ENCODE measurements at regions not wholly inside any gene's neighbourhood (a gene's known extent, or its start where the extent isn't known, plus 50 kb on each side); places are given as distances from the start of the nearest gene placed in this dataset.

DNA sequence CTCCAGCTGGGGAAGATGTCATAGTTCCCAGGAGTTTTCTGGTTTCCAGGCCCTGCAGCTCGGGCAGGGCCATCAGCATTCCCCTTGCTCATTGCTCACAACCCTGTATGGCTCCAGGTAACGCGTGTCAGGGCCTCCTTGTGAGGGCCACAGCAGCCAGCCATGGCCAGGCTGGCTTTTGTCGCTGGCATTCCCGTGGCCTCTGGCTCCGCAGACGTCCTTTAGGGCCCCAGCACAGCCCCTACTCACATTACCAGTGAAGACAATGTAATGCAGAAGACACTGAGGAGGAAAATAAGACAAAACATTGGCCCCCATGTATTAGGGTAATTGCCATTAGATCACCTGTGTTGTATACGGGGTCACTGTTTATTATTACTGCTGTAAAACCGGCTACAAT lies 1799.0 kb downstream of the TP53TG3F start:
- DNase-seq (ENCODE audit: low spot score) = no peak

DNA sequence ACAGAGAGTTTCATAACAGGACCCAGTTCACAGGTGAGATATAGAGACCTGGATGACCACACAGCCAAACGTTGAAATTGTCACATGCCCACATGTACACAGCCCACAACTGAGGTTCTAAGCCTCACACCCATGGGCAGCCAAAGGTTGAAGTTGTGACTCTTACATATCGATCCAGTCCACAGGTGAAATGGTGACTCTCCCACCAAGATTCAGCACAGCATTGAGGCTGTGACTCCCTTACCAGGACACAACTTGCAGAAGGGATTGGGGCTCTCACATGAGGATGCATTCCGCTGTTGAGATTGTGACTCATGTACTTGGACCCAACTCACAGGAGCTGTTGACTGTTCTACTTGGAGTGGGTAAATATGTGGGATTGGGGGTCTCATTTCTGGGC lies 1836.4 kb downstream of the TP53TG3F start:
- DNase-seq (ENCODE audit: low spot score) = no peak

DNA sequence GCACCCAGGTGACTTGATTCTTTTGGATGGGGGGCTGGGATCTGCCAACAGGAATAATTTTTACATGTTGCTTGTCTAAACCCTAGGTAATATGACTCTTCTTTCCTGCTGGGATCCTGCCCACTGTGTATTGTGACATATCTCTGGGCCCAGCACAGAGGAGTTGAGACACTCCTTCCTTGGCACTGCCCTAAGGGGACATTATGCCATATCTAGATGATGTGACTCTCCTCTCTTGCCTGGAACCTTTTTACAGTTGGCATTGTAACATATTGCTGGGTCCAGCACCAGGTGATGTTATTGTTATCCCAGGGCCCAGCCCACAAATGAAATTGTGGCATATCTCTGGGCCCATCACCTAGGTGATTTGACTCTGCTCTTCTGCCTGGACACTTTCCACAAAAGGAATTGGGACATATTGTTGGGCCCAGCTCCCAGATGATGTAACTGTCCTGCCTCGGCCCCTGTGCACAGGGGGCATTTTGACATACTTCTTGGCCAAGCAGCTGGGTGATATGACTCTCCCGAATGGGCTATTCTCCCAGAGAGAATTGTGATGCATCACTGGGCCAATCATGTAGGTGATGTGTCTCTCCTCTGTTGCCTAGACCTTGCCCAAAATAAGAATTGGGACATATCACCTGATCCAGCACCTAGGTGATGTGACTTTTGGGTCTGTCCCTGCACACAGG lies 1837.7 kb downstream of the TP53TG3F start:
- no peak for DNase-seq (ENCODE audit: low spot score)

DNA sequence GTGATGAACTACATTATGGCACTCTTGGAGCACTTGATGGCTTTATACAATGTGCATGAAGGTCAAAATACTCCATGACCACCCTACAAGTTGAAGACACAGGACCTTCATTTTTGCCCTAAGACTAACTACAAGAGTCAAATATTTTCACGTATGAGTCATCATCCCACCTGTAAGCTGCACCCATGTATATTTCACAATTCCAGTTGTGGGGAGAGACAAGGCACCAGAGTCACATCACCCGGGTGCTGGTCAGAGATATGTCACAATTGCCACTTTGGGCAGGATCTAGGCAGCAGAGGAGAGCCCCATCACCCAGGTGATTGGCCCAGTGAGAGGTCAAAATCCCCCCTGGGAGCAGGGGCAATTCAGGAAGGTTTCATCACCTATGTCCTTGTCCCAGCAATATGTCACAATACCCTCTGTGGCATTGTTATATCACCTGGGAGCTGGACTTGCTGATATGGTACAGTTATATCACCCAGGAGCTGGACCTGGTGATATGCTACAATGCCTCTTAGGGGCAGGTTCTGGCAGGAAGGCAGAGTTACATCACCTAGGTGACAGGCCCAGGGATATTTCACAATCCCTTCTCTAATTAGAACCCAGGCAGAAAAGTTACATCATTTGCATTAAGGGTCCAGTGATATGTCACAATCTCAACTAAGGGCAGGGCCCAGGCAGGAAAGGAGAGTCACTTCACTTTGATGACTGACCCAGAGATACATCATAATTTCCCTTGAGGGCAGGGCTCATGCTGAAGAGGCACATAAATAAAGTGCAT lies 1839.2 kb downstream of the TP53TG3F start:
- no peak for DNase-seq (ENCODE audit: low spot score)

DNA sequence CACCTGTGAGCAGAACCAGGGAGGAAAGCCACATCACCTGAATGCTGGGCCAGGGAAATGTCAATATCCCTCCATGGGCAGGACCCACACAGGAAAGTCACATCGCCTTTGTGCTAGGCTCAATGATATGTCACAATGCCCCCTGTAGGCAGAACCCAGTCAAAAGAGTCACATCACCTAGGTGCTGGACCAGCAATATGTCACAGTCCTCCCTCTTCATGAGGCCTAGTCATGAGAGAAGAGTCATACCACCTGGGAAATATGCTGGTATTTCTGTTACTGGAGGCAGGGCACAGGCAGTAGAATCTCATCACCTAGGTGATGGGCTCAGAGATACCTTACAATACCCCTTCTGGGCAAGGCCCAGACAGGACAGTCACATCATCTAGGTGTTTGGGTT lies 1843.4 kb downstream of the TP53TG3F start:
- DNase-seq (ENCODE audit: low spot score) = no peak

DNA sequence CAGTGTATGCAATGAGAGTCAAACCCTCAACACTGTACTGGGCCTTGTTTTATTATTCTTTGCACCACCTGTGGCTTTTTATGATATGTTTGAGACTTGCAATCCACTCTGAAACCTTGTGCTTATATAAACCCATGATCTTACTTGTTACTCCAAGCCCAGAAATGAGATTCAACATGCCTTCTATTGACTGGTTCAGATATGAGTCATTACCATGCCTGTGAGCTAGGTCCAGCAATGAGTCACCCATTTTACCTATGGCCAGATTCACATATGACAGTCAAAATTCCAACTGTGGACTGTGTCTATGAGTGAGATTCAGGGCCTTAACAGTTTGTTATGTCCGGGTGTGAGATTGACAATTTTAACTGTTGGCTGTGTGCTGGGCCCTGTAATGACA lies 1846.1 kb downstream of the TP53TG3F start:
- DNase-seq (ENCODE audit: low spot score) = no peak

DNA sequence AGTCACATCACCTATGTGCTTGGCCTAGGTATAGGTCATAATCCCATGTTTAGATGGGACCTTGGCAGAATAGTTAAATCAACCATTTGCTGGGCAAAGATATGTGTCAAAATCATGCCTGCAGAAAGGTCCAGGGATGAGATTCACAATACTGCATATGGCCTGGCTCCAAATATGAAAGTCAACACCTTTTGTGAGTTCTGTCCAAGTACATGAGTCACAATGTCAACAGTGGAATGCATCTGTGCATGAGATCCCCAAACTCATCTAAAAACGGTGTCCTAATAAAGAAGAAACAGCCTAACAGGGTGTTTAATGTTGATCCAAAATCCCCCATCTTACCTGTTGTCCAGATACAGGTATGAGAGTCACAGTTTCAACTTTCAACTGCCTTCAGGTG lies 1847.5 kb downstream of the TP53TG3F start:
- DNase-seq (ENCODE audit: low spot score) = no peak

DNA sequence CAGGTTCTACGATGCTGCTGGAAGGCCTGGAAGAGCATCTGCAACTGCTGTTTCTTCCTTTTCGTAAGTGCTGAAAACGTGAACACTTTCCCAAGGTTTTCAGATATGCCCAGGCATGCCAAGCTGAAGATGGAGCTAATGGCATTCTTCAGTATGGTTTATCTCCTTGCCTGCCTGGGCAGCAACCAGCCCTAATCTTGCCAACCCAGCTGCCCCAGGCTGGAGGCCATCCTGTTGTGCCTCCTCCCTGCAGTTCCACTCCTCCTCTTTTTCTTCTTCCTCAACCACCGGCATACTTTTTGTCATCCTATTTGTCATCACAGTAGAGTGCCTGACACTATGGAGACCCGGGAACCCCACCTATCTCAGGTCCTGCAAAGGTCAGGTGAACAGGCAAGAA lies 1849.3 kb downstream of the TP53TG3F start:
- DNase-seq (ENCODE audit: low spot score) = no peak

DNA sequence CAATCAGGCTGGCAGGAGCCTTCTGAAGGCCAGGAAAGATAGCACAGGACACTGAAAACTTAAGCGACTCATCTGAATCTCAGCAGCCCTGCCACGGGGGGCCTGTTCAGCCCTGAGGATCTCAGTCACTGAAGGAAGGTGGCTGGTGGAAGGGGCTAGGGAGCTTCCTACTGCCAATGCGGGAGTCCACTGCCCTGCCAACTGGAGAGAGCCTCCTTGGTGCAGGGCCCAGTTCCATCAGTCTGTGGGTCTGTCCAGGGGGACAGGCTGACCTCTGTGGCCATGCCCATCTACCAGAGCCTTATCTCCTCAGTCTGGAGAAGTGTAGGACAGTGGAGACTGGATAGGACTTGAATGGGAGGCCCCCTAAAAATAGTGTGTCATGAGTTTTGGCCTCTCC lies 1851.6 kb downstream of the TP53TG3F start:
- no peak for DNase-seq (ENCODE audit: low spot score)

DNA sequence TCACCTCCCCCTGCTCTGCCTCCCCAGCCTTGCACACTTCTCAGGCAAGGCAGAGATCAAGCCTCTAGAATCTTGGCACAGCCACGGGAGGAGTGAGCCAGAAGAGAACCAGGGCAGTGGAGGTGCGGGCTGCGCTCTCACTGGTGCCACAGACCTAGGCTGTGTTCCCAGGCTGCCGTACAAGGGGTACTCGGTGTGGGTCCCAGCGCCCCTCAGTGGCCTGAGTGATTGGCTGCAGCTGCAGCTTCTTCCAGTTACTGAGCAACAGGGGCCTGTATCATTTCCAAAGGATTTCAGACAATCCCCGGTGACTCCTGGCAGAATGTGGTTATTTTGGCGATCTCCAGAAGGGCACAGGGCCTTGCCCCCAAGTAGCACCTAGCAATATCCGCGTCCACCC lies 1852.1 kb downstream of the TP53TG3F start:
- no peak for DNase-seq (ENCODE audit: low spot score)

DNA sequence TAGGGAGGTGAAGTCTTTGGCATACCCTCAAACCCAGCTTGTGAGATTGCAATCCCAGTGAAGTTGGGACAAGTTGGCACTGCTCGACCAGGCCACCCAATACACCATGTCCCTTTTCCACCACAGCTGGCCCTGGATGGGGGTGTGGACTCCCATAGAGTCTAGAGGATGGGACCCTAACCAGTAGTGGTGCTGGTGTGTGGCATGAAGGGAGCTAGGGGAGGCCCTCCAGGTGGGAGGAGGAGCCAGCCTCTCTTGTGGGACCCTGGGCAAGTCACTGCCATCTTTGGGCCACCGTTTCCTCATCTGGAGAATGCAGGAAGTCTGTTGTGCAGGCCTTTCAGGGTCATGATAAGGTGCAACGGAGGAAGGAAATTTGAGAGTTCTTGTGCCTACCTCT lies 1854.9 kb downstream of the TP53TG3F start:
- DNase-seq (ENCODE audit: low spot score) = no peak

DNA sequence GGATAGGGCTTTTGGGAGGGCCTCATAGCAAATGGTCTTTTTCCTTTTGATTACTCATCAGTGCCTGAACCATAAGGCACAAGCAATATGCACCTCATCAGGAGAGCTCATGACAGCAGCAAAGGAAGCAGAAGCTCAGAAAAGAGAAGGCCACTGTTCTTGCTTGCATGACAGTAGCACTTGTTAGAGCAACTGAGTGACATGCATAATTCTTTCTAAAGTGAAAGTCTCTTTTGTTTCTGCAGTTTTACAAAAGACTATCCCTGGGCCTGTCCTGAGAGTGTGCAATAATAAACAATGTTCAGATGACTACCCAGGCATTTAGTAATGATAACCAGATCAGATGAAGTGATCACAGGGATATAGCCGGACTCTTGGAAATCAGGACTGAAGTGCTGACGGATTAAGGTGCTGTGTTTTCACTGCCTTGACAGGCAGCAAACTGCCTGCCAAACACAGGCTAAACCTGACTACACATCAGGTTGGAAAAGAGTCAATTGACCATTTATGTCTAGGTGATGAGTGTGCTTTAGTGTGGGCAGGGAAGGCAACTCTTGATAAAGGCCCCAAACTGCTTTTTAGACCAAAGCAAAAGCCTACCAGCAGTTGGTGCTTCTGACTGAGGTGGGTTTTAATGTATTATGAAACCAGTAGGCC lies 1860.3 kb downstream of the TP53TG3F start:
- no peak for DNase-seq (ENCODE audit: low spot score)

DNA sequence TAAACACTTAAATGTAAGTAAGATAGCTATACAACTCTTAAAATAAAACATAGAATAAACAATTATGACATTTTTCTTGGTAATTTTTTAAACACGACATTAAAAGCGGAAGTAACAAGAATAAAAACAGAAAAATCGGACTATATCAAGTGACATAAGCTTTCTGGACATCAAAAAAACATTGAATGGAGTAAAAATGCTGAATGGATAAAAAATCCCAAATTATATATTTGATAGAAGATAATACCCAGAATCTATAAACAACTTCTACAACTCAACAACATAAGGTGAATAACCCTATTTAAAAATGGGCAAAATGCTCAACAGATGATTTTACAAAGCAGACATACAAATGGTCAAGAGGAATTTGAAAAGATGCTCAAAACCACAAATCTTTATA lies 1866.5 kb downstream of the TP53TG3F start:
- no peak for DNase-seq (ENCODE audit: low spot score)

DNA sequence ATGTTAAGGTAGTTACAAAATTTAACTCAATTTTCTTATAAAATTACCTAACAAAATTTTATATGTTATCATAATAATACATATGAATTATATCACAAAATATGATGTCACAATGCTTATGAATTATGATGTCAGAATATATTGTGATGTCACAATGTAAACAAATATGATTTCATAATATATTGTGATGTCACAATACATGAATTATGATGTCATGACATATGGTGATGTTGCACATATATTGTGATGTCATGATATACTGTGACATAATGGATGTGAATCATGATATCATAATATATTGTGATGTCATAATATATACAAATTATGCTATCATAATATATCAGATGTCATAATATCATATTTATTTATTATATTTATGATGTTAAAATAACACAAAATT lies 1879.9 kb downstream of the TP53TG3F start:
- DNase-seq (ENCODE audit: low spot score) = no peak

DNA sequence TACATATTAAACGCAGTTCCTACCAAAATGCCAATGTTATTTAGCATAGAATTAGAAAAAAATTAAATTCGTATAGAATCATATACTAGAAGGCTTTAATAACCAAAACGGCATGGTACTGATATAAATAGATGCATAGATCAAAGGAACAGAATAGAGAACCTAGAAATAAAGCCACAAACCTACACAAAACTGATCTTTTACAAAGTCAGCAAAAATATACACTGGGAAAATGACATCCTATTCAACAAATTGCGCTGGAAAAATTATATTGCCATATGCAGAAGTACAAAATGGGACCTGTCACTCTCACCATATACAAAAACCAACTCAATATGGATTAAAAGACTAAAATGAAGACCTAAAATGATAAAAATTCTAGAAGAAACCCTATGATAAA lies 1882.6 kb downstream of the TP53TG3F start:
- DNase-seq (ENCODE audit: low spot score) = no peak

DNA sequence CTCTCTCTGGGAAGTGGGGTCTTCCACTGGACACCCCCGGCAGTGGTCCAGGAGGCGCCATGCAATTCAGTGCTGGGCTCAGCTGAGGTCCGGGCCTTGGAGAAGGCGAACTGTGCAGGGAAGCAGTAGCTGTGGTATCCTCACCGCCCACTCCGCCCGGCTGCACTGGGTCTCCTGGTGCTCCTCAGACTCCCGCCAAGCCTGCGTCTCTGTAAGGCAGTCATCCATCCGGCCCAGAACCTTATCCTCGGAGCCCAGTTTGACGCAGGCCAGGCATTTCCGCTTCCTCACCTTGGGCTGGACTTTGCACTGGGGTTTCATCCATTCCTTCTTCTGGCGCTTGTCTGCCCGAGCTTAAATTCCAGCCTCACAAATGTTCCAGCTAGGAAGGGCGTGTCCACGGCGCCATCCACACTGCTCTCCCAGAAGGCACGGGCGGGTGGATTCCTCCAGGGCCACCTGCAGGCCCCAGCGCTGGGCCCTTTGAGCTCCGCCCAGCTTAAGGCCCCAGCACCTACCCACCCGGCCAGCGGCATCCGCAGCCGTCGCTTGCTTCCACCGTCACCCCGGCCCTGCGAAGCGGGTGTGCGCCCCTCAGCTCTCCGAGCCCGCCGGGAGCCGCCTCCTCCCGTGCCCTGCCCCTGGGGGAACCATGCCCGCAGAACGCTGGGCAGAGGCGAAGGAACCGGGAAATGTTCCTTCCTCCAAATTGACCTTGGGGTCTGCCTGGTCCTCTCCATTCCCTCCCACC lies 1884.8 kb downstream of the TP53TG3F start:
- no peak for DNase-seq (ENCODE audit: low spot score)

DNA sequence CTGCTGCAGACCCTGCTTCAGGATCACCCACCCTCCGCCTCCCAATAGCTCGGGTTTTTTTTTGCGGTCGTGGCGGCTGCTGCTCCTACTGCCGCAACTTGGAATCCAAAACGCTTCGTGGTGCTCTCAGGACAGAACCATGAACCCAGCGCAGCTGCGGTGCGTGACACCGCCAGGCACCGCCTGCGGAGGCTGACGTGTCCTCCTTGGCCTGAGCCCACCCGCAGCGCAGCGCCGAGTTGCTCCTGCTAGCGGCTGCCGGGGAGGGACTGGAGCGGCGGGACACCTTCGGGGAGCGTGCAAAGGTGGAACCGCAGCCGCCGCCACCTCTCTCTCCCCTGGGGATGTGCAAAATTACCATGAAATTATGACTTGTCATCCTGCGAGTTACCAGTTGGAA lies 1893.0 kb downstream of the TP53TG3F start:
- no peak for DNase-seq (ENCODE audit: low spot score)

DNA sequence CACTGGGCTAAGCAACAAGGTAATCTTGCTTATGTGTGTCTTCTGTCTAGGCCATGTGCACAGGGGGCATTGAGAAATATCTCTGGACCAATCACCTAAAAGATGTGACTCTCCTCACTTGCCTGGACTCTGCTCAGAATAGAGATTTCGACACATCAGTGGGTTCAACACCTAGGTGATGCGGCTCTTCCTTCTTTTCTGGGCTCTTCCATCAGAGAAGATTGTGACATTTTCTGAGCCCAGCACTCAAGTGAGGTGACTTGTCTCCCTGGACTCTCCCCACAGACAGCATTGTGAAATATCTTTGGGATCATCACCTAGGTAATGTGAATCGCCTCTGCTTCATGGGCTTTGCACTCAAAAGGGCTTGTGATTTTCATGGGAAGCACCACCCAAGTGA lies 1904.1 kb downstream of the TP53TG3F start:
- DNase-seq (ENCODE audit: low spot score) = no peak

DNA sequence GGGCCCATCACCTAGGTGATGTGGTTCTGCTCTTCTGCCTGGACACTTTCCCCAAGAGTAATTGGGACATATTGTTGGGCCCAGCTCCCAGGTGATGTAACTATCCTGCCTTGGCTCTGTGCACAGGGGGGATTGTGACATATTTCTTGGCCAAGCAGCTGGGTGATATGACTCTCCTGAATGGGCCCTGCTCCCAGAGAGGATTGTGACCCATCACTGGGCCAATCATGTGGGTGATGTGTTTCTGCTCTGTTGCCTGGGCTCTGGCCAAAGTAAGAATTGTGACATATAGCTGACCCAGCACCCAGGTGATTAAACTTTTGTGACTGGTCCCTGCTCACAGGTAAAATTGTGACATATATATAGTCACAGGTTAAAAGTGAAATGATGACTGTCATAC lies 1904.9 kb downstream of the TP53TG3F start:
- DNase-seq (ENCODE audit: low spot score) = no peak

DNA sequence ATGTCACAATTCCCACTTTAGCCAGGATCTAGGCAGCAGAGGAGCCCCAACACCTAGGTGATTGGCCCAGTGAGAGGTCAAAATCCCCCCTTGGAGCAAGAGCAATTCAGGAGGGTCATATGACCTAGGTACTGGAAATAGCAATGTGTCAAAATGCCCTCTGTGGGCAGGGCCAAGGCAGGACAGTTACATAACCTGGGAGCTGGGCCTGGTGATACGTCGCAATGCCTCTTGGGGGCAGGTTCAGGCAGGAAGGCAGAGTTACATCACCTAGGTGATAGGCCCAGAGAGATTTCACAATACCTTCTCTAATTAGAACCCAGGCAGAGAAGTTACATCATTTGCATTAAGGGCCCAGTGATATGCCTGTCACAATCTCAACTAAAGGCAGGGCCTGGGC lies 1906.3 kb downstream of the TP53TG3F start:
- DNase-seq (ENCODE audit: low spot score) = no peak

DNA sequence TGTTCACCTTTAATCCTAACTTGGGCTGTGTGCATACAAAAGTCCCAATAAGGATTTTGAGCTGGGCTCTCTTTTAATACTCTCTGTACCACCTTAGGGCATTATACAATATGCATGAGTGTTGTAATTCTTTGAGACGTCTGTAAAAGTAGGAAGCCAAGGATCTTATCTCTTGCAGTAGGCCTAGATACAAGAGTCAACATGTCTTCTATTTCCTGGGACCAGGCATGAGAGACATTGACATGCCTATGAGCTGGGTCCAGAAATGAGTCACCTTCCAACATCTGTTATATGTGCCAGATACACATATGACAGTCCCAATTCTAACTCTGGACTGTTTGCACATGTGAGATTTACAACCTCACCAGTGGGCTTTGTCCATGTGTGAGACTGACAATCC lies 1911.2 kb downstream of the TP53TG3F start:
- DNase-seq (ENCODE audit: low spot score) = no peak

DNA sequence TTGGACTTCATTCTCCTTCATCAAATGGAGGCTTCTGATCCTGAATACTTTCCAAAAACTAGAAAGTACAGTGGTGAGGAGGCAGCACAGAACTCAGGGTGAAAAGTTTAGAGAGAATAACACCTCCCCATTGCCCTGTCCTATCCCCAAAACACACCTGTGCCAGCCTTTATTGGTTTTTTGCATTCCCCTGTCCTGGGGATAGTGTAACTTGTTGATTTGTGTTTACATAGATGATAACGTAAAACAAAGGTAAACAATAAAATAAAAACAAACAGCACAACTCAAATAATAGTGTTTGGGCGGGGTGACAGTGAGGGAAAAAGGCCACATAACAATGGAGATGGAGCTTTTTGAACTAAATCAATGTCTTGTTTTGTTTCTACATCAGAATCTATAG lies 1917.7 kb downstream of the TP53TG3F start:
- no peak for DNase-seq (ENCODE audit: low spot score)

DNA sequence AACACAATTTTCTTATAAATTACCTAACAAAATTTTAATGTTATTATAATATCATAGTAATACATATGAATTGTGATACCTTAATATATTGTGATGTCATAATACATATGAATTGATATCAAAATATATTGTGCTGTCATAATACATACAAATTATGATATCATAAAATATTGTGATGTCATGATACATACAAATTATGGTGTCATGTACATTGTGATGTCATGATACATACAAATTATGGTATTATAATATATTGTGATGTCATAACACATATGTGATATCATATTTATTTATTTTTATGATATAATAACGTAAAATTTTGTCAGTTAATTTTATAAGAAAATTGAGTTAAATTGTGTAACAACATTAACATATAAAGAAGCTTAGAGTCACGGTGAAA lies 1927.2 kb downstream of the TP53TG3F start:
- DNase-seq (ENCODE audit: low spot score) = no peak
